GM12865 (cell line): ENCODE measurements at regions not wholly inside any gene's neighbourhood (a gene's known extent, or its start where the extent isn't known, plus 50 kb on each side); places are given as distances from the start of the nearest gene placed in this dataset.

Experiments
- DNase-seq: peaks from one replicate; pipeline ENCODE4 v3.0.0; 2010; ENCODE audit warnings: low read depth
- H3K4me3 ChIP-seq: 2 replicates; pipeline ENCODE4 v1.5.1; 2011; ENCODE audit warnings: mild to moderate bottlenecking, low read depth, low read length, control low read depth
- TF ChIP-seq, protein P1 (sequence below): IDR thresholded peaks from 2 replicates; pipeline ENCODE4 v1.5.1; 2011; ENCODE audit warnings: low read length, control low read depth, low read depth, inconsistent platforms; ENCODE audit not compliant: insufficient read depth; ENCODE audit errors: missing control alignments

DNA sequence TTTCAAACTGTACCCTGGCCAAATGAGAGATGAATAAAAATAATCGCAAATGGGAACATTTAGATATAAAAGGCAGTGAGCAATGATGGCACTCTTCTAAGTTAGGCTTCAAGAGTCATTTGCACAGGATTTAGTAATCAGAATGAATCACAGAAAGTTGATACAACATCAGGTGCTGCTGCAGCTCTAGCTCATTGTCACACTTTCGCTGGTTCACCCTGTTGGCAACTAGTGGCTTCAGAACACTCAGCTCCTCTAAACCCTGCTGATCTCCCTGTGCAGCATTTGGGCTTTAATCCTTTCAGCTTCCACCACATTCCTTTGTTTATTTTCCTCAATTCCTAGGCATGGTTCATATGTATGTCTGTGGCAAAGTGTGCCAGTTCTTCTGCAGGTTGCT, 2071.2 kb upstream of the CDH6 start:
- TF ChIP-seq, protein P1, sequence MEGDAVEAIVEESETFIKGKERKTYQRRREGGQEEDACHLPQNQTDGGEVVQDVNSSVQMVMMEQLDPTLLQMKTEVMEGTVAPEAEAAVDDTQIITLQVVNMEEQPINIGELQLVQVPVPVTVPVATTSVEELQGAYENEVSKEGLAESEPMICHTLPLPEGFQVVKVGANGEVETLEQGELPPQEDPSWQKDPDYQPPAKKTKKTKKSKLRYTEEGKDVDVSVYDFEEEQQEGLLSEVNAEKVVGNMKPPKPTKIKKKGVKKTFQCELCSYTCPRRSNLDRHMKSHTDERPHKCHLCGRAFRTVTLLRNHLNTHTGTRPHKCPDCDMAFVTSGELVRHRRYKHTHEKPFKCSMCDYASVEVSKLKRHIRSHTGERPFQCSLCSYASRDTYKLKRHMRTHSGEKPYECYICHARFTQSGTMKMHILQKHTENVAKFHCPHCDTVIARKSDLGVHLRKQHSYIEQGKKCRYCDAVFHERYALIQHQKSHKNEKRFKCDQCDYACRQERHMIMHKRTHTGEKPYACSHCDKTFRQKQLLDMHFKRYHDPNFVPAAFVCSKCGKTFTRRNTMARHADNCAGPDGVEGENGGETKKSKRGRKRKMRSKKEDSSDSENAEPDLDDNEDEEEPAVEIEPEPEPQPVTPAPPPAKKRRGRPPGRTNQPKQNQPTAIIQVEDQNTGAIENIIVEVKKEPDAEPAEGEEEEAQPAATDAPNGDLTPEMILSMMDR, result no peak
- no peak for DNase-seq
- H3K4me3 ChIP-seq, result no peak overlapping the region

DNA sequence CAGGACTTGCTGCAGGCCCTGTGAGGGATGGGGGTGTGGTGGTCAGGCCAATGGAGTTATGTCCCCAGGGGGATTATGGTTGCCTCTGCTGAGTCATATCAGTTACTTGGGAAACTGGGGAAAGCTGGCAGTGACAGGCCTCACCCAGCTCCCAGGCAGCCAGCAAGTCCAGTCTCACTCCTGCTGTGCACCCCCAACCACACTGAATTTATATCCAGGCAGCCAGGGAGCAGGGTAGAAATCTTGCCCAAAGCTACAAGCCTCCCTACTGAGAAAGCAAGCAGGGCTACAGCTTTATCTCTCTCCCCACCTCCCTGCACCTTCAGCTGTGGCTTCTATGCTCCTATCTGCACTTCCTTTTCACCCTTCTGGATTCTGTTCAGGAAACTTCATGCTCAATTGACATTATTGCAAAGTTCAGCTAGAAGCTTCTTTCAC, 2076.0 kb upstream of the CDH9 start:
- TF ChIP-seq, protein P1, result no peak
- no peak for DNase-seq
- H3K4me3 ChIP-seq, result no peak overlapping the region

DNA sequence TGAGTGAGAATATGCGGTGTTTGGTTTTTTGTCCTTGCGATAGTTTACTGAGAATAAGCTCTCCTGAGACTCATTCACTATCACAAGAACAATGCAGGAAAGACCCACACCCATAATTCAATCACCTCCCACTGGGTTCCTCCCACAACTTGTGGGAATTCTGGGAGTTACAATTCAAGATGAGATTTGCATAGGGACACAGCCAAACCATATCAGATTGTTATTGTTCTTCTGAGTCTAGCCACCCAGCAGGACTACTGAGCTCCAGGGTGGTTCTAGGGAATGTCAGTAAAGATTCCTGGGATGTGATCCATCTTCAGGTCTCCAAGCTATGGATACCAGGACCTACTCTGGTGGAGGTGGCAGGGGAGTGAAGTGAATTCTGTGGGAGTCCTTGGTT, 2075.1 kb upstream of the CDH9 start:
- no peak overlapping the region for H3K4me3 ChIP-seq
- TF ChIP-seq, protein P1, result no peak
- DNase-seq, result no peak

DNA sequence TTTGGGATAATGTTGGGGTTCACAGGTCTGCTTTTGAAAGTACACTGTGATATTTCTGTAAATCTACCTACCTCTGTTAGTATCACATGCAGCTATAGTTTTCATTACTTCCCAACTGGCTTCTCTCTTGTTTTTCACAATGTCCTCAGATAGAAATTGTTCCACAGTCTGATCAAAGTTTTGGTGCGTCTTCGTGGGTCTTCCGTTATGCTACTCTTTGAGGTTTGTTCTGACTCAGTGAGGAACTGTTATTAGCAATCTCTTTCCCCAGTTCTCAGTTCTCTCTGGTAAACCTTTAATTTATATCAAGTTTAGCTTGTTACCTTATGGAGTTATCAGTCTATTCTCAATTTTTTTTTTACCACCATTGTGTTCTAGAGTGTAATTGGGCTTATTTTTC, 2061.2 kb upstream of the CDH9 start:
- TF ChIP-seq, protein P1, result no peak
- no peak overlapping the region for H3K4me3 ChIP-seq
- no peak for DNase-seq

DNA sequence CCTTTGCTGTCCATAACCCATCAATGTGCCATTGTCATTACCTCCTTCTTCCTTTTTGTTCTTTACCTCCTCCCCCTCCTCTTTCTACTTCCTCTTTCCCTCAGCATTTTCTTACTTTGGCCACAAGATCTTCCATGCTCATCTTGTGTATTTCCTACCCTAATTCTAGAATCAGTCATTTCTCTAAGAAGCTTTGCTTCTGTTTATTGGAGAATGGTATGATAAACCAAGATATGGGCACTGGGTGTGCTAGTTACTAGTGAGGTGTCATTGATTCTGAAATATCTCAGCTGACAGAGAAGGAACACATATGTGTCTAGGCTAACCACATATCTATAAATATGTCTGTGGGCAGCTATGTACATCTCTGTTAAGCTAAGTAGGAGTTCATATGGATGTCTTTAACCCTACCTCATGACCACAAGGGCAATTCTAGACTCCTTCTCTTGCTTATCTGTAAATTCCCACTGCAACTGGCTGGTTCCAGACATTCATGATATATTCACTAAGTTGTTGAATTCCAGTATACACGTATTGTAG, 2051.3 kb upstream of the CDH9 start:
- no peak for DNase-seq
- TF ChIP-seq, protein P1, result no peak
- H3K4me3 ChIP-seq, result no peak overlapping the region

DNA sequence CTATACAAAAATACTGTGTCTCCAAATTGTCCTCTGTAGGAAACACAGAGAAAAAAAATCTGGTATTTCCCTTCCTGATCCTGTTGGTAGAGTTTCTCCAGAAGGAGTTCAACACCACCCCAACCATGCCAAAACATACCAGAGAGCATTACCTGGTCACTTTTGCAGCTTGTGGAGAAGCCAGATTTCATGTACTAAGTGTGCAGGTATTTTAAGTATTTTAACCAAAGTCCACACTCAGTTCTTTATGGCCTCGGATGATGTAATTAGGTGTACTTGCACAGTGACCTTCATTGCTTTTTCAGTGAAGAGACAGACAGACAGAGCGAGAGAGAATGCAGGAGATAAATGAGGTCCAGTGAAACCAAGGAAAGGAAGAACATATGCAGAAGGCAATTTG, 2046.8 kb upstream of the CDH9 start:
- TF ChIP-seq, protein P1, result no peak
- no peak for DNase-seq
- H3K4me3 ChIP-seq, result no peak overlapping the region

DNA sequence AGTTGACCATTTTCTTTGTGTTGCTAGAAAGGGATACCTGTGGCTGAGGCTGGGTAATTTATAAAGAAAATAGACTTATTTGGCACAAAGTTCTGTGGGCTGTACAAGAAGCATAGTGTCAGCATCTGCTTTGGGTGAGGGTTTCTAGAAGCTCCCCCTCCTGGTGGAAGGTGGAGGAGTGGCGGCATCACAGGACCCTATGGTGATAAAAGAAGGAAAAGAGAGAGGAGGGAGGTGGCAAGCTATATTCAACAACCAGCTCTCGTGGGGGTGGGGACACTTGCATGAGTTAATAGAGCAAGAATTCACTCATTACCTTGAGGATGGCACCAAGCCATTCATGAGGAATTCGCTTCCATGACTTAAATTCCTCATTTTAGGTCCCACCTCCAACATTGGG, 2041.4 kb upstream of the CDH9 start:
- TF ChIP-seq, protein P1, result no peak
- no peak overlapping the region for H3K4me3 ChIP-seq
- DNase-seq, result no peak
